Body of pancreas (tissue), 4 donors: ENCODE measurements at regions not wholly inside any gene's neighbourhood (a gene's known extent, or its start where the extent isn't known, plus 50 kb on each side); places are given as distances from the start of the nearest gene placed in this dataset.

Source experiments
- ATAC-seq: fragments of 150-250 bp; one replicate; pipeline ENCODE4 v1.9.1; 2016
- DNase-seq, 4 donors: peaks; one replicate each; pipeline ENCODE4 v3.0.0-alpha.2; 2019
- H3K27ac ChIP-seq, 4 donors: fragments of 200-600 bp; sonication (generic); 1 replicate in 3 of 4; 2 replicates in 1 of 4; pipeline versions ENCODE4 v1.5.1 to v1.6.1; 2016 to 2019; ENCODE audit warnings: mild to moderate bottlenecking in 1 of 4, mixed read lengths in 1 of 4, moderate library complexity in 1 of 4
- H3K27me3 ChIP-seq, 2 donors: fragments of 200-600 bp; sonication (generic); one replicate each; pipeline ENCODE4 v1.6.0; 2016; ENCODE audit warnings: mild to moderate bottlenecking in 1 of 2
- H3K36me3 ChIP-seq, 2 donors: fragments of 200-600 bp; sonication (generic); replicated peaks in 1 of 2; 2 replicates each; pipeline ENCODE4 v1.5.1; 2016; ENCODE audit warnings: low read depth in 2 of 2; ENCODE audit not compliant: insufficient read depth in 1 of 2
- H3K4me1 ChIP-seq: fragments of 200-600 bp; sonication (generic); one replicate; pipeline ENCODE4 v1.6.0; 2016
- H3K4me3 ChIP-seq, 2 donors: fragments of 200-600 bp; sonication (generic); 1 replicate in 1 of 2; 2 replicates in 1 of 2; pipeline ENCODE4 v1.5.1; 2016 to 2019
- H3K9me3 ChIP-seq, 3 donors: fragments of 200-600 bp; sonication (generic); 1 replicate in 2 of 3; 2 replicates in 1 of 3; pipeline ENCODE4 v1.5.1; 2016
- POLR2A ChIP-seq, 3 donors: fragments of 450-650 bp; IDR thresholded peaks; one replicate each; pipeline ENCODE4 v1.6.1; 2016; ENCODE audit warnings: antibody characterized with exemption in 3 of 3, mild to moderate bottlenecking in 2 of 3
- WGBS, 2 donors: methylation state at CpG; one replicate each; pipeline ENCODE4 v1.1.5; 2017; 5-methylcytosine and 5-hydroxymethylcytosine counted together
- intact Hi-C: fragments of 100-400 bp; cut with DNase I; formaldehyde crosslinking; loops from one replicate; pipeline ENCODE4 v1.15.1; 2023
- TF ChIP-seq, protein P1 (sequence below), 7 experiments: fragments of 450-650 bp in 4 of 7; fragments of 200-600 bp in 3 of 7; sonication (generic) in 3 of 7; IDR thresholded peaks; one replicate each; pipeline ENCODE4 v1.5.1; 2016 to 2019; ENCODE audit warnings: antibody characterized with exemption in 7 of 7

DNA sequence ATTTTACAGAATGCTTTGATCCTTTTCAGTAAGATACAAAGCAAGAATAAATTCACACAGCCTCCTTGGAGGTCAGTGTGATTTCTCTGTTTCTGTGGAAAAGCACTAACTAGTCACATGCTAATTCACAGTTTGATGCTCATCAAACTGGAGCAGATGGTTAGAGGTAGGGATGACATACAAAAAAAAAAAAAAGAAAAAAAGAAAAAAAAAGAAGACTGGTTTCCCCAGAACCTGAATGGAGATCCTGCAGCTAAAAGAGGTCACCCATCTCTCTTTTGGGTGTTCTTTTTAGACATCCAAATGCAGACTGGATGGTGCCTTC lies 123.7 kb upstream of the ANKRD55 start:
- intact Hi-C loops, result no loop called here
- ATAC-seq, result no peak

DNA sequence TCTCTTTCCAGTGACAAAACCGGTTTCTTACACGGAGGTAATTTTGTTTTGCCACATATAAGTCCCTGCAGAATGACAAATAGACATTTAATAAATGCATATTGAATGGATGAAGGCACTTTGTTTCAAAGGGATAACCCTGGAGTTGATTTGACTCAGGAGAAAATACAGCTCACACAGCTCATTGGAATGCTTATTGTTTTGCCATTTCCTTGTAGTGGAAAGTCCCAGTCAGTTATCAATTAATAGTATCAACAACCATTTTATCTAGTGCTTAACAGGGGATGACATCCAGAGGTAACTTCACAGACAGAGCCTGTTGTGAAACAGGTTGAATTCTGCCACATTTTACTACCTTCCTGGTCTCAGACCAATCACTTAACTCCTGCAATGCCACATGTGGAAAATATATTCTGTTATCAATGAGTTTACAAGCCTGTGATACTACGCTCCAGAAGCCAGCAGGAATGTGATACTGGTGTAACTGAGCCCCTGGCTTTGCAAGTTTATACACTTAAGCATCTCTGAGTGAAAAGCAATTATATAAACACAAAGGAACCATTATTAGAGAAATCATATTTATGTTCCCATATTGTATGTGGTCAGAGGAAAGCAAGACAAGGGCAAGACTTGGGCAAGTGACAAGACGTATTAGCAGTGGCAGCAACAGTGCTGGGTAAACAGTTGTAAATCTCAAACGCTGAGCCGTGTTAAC lies 123.1 kb upstream of the ANKRD55 start:
- no peak for TF ChIP-seq POLR2A (IDR thresholded peaks at IDR 0.05)
- TF ChIP-seq, protein P1, sequence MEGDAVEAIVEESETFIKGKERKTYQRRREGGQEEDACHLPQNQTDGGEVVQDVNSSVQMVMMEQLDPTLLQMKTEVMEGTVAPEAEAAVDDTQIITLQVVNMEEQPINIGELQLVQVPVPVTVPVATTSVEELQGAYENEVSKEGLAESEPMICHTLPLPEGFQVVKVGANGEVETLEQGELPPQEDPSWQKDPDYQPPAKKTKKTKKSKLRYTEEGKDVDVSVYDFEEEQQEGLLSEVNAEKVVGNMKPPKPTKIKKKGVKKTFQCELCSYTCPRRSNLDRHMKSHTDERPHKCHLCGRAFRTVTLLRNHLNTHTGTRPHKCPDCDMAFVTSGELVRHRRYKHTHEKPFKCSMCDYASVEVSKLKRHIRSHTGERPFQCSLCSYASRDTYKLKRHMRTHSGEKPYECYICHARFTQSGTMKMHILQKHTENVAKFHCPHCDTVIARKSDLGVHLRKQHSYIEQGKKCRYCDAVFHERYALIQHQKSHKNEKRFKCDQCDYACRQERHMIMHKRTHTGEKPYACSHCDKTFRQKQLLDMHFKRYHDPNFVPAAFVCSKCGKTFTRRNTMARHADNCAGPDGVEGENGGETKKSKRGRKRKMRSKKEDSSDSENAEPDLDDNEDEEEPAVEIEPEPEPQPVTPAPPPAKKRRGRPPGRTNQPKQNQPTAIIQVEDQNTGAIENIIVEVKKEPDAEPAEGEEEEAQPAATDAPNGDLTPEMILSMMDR (IDR thresholded peaks at IDR 0.05), result no peak
- intact Hi-C loops, result no loop called here
- ATAC-seq (peak; percentile 69), DNase-seq (peak in 1 of 4 donors; percentile 20)
- no peaks in the 10 kb centered on the region for H3K36me3 ChIP-seq
- peak overlapping the region; percentile 11 to 78 (median 68) for H3K27ac ChIP-seq
- no peaks in the 10 kb centered on the region for H3K27me3 ChIP-seq
- peaks cover 46% of the 10 kb centered on the region for H3K4me1 ChIP-seq
- 28 to 33% methylated on average over 6 of the region's 6 CpGs for WGBS, 2 donors
- no peak overlapping the region for H3K4me3 ChIP-seq
- H3K9me3 ChIP-seq, result no peaks in the 10 kb centered on the region

More for the DNA sequence above, 123.7 kb upstream of the ANKRD55 start:
- no peak for DNase-seq
- H3K9me3 ChIP-seq, result no peaks in the 10 kb centered on the region
- TF ChIP-seq, protein P1 (IDR thresholded peaks at IDR 0.05), result no peak
- TF ChIP-seq POLR2A (IDR thresholded peaks at IDR 0.05), result no peak
- peak overlapping the region in 3 of 4 donors; percentile 66 to 78 (median 69) for H3K27ac ChIP-seq
- H3K4me3 ChIP-seq, result no peak overlapping the region
- H3K27me3 ChIP-seq, result no peaks in the 10 kb centered on the region
- H3K4me1 ChIP-seq, result peaks cover 46% of the 10 kb centered on the region
- no peaks in the 10 kb centered on the region for H3K36me3 ChIP-seq

GRCh38 chr5:56354836-56355235 lies 121.7 kb upstream of the ANKRD55 start:
- H3K9me3 ChIP-seq, result no peaks in the 10 kb centered on the region
- intact Hi-C loops, result no loop called here
- H3K4me1 ChIP-seq, result peaks cover 44% of the 10 kb centered on the region
- H3K27ac ChIP-seq, result peak overlapping the region in 2 of 4 donors; percentile 66 to 78
- WGBS, 2 donors, result 95% methylated on average over 4 of the region's 4 CpGs
- TF ChIP-seq POLR2A (IDR thresholded peaks at IDR 0.05), result no peak
- TF ChIP-seq, protein P1 (IDR thresholded peaks at IDR 0.05), result no peak
- no peak overlapping the region for H3K4me3 ChIP-seq
- ATAC-seq, result no peak
- no peaks in the 10 kb centered on the region for H3K36me3 ChIP-seq
- H3K27me3 ChIP-seq, result no peaks in the 10 kb centered on the region
- DNase-seq, result no peak

DNA sequence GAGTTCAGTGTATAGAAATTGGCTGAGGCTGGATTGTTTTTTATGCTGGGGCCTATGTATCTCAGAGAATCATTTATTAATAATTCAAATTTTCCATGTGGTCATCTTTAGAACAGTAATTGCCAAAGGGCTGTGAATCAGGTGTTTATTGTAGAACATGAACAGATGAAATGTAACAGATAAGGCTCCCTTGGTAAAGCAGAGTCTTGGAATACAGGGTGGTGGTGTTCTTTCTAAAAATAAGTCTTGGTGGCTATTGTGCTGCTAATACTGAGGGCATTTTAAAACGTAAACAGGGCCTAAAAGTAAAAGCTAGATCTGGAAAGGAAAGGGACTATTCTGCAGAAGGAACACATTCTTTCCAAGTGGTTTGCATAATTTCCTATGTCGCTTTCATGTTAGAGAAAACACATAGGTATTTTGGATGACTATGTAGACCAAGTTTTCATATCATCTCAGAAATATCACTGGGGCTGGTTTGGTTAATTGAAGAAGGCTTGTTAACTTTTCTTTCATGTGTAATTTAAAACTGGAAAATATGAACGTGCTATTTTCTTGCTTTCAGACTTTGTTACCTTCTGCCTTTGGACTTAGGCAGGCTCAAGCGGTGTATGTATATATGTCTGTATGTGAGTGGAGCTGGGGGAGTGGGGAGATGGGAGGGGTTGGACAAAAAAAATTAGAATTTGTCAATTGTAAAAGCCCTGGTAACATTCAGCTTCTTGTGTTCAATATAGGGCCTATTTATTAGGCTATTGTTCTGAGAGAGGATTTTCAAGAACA lies 119.9 kb upstream of the ANKRD55 start:
- H3K4me3 ChIP-seq, result no peak overlapping the region
- H3K4me1 ChIP-seq, result peaks cover 26% of the 10 kb centered on the region
- ATAC-seq, result no peak
- H3K27me3 ChIP-seq, result no peaks in the 10 kb centered on the region
- DNase-seq, result no peak
- intact Hi-C loops, result no loop called here
- TF ChIP-seq, protein P1 (IDR thresholded peaks at IDR 0.05), result no peak
- TF ChIP-seq POLR2A (IDR thresholded peaks at IDR 0.05), result no peak
- 83 to 86% methylated on average over 4 of the region's 4 CpGs for WGBS, 2 donors
- no peaks in the 10 kb centered on the region for H3K36me3 ChIP-seq
- H3K27ac ChIP-seq, result no peak overlapping the region
- no peaks in the 10 kb centered on the region for H3K9me3 ChIP-seq
